Sigmoid colon (tissue), 4 donors: ENCODE measurements at regions not wholly inside any gene's neighbourhood (a gene's known extent, or its start where the extent isn't known, plus 50 kb on each side); places are given as distances from the start of the nearest gene placed in this dataset.

Source experiments
- CTCF ChIP-seq, 4 experiments: fragments of 450-650 bp in 3 of 4; fragments of 200-600 bp in 1 of 4; IDR thresholded peaks; one replicate each; pipeline ENCODE4 v1.5.1; 2016 to 2019; ENCODE audit warnings: antibody characterized with exemption in 4 of 4, mild to moderate bottlenecking in 3 of 4, moderate library complexity in 2 of 4
- EP300 ChIP-seq, 4 donors: sonication (generic); formaldehyde crosslinking; IDR thresholded peaks; one replicate each; pipeline ENCODE4 v1.6.1; 2017; ENCODE audit warnings: antibody characterized with exemption in 4 of 4
- POLR2A ChIP-seq, 2 donors: fragments of 450-650 bp; IDR thresholded peaks; one replicate each; pipeline ENCODE4 v1.6.1; 2016; ENCODE audit warnings: antibody characterized with exemption in 2 of 2, mild to moderate bottlenecking in 2 of 2, moderate library complexity in 2 of 2
- POLR2AphosphoS5 ChIP-seq, 4 donors: sonication (generic); formaldehyde crosslinking; IDR thresholded peaks; one replicate each; pipeline ENCODE4 v1.6.1; 2017; ENCODE audit warnings: antibody characterized with exemption in 4 of 4

GRCh38 chr11:121983901-121984300, 132.1 kb downstream of the BLID start:
- TF ChIP-seq CTCF (IDR thresholded peaks at IDR 0.05), result no peak
- no peak for TF ChIP-seq EP300 (IDR thresholded peaks at IDR 0.05)
- TF ChIP-seq POLR2A (IDR thresholded peaks at IDR 0.05), result no peak
- no peak for TF ChIP-seq POLR2AphosphoS5 (IDR thresholded peaks at IDR 0.05)
